ENCODE measurements at regions not wholly inside any gene's neighbourhood (a gene's known extent, or its start where the extent isn't known, plus 50 kb on each side); places are given as distances from the start of the nearest gene placed in this dataset.

GRCh38 chr4:132203618-132204017, 945.5 kb upstream of the PCDH10 start:
- TF ChIP-seq CTCF (optimal IDR thresholded peaks at IDR 0.05 in 1 of 3, IDR thresholded peaks at IDR 0.05 in 1 of 3, conservative IDR thresholded peaks at IDR 0.05 in 1 of 3; ENCODE audit: extremely low read depth in 1 of 3, insufficient read depth in 2 of 3, low read length in 3 of 3) = no peak
- TF ChIP-seq EZH2 (IDR thresholded peaks at IDR 0.05; ENCODE audit: low read length) = no peak
